ENCODE measurements at regions not wholly inside any gene's neighbourhood (a gene's known extent, or its start where the extent isn't known, plus 50 kb on each side); places are given as distances from the start of the nearest gene placed in this dataset.

DNA sequence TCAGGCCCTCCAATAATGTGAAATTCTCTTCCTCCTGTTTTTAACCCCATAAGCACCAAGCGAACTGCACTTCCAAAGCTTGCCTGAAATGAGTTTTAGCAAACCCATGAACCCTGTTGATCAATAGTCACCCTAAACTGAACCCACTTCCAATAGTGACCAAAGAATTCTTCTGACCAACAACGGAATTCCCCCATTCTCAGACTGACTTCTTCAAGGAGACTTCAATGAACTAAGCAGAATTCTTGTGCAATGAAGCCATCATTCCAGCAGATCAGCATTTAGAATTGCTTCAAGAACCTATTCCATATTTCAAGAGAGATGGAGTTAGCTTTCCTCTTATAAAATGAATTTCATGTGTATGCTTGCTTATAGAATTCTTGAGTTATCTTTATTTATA, 176.9 kb upstream of the FN1 start:
- no peak overlapping the region for H3K27ac ChIP-seq
- 75% methylated on average over 1 of the region's 2 CpGs for WGBS (ENCODE audit: insufficient coverage, low coverage, low lambda C conversion rate, missing lambda C conversion rate)
- H3K27me3 ChIP-seq, result no peaks in the 10 kb centered on the region
- H3K4me1 ChIP-seq, result peaks cover 0 to 4% (median 0%) of the 10 kb centered on the region in 4 donors
- intact Hi-C loops (cut with DNase I), result no loop called here
- H3K9me3 ChIP-seq, result no peaks in the 10 kb centered on the region
- ATAC-seq, result no peak
- H3K36me3 ChIP-seq, result no peaks in the 10 kb centered on the region
- TF ChIP-seq, protein P1, sequence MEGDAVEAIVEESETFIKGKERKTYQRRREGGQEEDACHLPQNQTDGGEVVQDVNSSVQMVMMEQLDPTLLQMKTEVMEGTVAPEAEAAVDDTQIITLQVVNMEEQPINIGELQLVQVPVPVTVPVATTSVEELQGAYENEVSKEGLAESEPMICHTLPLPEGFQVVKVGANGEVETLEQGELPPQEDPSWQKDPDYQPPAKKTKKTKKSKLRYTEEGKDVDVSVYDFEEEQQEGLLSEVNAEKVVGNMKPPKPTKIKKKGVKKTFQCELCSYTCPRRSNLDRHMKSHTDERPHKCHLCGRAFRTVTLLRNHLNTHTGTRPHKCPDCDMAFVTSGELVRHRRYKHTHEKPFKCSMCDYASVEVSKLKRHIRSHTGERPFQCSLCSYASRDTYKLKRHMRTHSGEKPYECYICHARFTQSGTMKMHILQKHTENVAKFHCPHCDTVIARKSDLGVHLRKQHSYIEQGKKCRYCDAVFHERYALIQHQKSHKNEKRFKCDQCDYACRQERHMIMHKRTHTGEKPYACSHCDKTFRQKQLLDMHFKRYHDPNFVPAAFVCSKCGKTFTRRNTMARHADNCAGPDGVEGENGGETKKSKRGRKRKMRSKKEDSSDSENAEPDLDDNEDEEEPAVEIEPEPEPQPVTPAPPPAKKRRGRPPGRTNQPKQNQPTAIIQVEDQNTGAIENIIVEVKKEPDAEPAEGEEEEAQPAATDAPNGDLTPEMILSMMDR (IDR thresholded peaks at IDR 0.05), result no peak
- TF ChIP-seq POLR2A (IDR thresholded peaks at IDR 0.05), result no peak
- no peak for DNase-seq
- no peak overlapping the region for H3K4me3 ChIP-seq

DNA sequence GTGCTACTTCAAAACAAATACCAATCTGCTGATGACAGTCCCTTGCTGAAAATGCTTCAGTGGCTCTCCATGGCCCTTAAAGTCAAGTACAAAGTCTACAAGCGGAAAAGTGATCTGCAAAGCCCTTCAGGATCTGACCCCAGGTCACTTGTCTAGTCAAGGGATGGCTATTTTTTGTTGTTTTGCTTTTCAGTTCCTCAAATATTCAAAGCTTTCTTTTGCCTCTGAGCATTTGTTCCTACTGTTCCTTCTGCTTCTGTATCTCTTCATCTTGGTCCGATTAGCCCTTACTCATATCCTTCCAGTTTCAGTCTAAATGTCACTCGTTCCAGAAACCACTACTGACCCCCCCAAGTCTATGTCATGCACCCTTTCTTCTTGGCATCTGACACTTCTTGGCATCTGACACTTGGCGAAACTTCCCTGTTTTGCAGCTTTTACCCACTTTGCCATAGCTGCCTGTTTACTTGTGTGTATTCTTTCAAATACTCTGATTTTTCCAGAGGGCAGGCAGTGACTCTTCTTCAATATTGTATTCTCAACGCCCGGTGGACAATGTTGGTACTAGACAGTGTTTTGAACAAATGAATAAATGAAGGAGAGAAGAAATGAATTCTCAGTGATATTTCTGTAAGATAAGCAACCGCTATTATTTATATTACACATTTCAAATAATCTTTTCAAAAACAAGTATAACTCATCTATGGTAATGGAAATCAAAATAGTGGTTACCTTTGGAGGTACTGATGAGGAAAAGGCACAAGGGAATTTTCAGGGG, 175.9 kb upstream of the FN1 start:
- Histone ChIP-seq H3K27me3 (no peaks in the 10 kb centered on the region), H3K4me3 (no peak overlapping the region), H3K36me3 (no peaks in the 10 kb centered on the region), H3K4me1 (peaks cover 0 to 4% (median 0%) of the 10 kb centered on the region in 4 donors), H3K9me3 (no peaks in the 10 kb centered on the region), H3K27ac (no peak overlapping the region)
- intact Hi-C loops (cut with DNase I), result no loop called here
- WGBS (ENCODE audit: insufficient coverage, low coverage, low lambda C conversion rate, missing lambda C conversion rate), result 59% methylated on average over 7 of the region's 7 CpGs
- DNase-seq, result no peak
- peak in 2 of 4 donors; percentile 21 to 29 for ATAC-seq
- TF ChIP-seq, protein P1 (IDR thresholded peaks at IDR 0.05), result no peak
- no peak for TF ChIP-seq POLR2A (IDR thresholded peaks at IDR 0.05)

DNA sequence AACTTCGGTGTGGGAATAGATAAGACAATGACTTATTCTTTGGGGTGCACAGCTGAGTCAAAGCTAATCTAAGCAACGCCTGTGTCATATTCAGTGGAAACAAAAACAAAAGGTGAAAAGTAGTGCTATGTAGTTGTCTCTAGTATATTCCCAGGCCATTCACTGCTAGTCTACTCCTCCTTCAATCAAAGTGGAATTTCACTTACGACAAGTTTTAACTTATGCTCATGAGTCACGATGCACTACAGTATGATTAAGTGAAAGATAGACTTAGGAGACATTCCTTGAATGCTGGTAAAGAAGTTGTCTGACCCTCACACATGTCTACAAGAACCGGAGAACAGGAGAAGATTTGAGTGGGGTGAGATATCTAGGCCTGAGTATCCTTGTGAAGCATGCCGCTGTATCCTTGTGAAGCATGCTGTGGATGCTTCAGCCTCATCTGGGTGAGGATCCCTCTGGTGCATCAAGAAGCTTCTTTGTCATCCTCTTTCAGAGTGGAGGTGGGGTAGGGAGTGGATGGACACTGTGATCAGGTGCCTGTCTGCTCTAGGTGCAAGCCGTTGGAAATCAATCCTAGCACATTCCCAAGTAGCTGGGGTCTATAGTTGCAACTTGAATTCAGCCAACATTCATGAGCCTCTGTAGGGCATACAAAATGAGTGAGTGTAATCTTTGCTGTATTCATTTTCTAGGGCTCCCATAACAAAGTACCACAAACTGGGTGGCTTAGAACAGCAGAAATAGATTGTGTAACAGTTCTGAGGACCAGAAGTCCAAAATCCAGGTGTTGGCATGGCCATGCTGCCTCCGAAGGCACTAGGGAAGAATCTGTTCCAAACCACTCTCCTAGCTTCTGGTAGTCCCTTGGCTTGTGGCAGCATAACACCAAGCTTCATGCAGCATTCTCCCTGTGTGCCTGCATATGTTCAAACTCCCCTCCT, 173.5 kb upstream of the FN1 start:
- ATAC-seq, result peak; percentile 56 to 88 (median 62)
- Histone ChIP-seq H3K27me3 (no peaks in the 10 kb centered on the region), H3K27ac (no peak overlapping the region), H3K4me1 (peaks cover 0 to 4% (median 0%) of the 10 kb centered on the region in 4 donors), H3K36me3 (no peaks in the 10 kb centered on the region), H3K4me3 (no peak overlapping the region), H3K9me3 (no peaks in the 10 kb centered on the region)
- no peak for TF ChIP-seq POLR2A (IDR thresholded peaks at IDR 0.05)
- TF ChIP-seq, protein P1 (IDR thresholded peaks at IDR 0.05), result no peak
- intact Hi-C loops (cut with DNase I), result no loop called here
- 82% methylated on average over 6 of the region's 8 CpGs for WGBS (ENCODE audit: insufficient coverage, low coverage, low lambda C conversion rate, missing lambda C conversion rate)
- no peak for DNase-seq

DNA sequence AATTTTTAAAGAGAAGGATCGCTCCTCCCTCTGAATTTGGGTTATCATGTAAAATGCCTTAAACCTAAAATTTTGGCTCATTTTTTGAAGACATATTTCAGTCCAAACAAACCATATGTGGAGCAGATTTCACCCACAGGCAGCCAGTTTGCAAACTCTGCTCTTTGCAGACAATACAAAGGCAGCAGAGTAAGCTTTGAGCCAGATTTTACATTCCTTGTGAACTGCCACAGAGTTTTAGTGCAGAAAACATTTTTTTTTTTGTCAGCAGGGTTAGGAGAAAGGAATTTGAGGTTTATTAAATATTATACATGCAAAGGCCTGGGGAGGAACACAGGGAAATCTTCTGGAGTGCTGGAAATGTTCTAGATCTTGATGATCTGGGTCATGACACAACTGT, 171.9 kb upstream of the FN1 start:
- Histone ChIP-seq H3K27me3 (no peaks in the 10 kb centered on the region), H3K4me3 (no peak overlapping the region), H3K9me3 (no peaks in the 10 kb centered on the region), H3K4me1 (peaks cover 0 to 4% (median 0%) of the 10 kb centered on the region in 4 donors), H3K36me3 (no peaks in the 10 kb centered on the region), H3K27ac (no peak overlapping the region)
- 100% methylated on average over 1 of the region's 1 CpG for WGBS (ENCODE audit: insufficient coverage, low coverage, low lambda C conversion rate, missing lambda C conversion rate)
- TF ChIP-seq, protein P1 (IDR thresholded peaks at IDR 0.05), result no peak
- TF ChIP-seq POLR2A (IDR thresholded peaks at IDR 0.05), result no peak
- DNase-seq, result no peak
- intact Hi-C loops (cut with DNase I), result no loop called here
- ATAC-seq, result no peak

Measured in right lobe of liver (tissue), 6 donors.